SH-SY5Y (cell line): ENCODE measurements at regions not wholly inside any gene's neighbourhood (a gene's known extent, or its start where the extent isn't known, plus 50 kb on each side); places are given as distances from the start of the nearest gene placed in this dataset.

ENCODE experiments used
- GATA2 ChIP-seq: IDR thresholded peaks from 2 replicates; pipeline ENCODE4 v1.6.1; 2011; ENCODE audit warnings: mild to moderate bottlenecking, low read depth, low read length
- GATA3 ChIP-seq: IDR thresholded peaks from 2 replicates; pipeline ENCODE4 v1.6.1; 2011; ENCODE audit warnings: low read depth, mild to moderate bottlenecking, low read length, moderate library complexity

DNA sequence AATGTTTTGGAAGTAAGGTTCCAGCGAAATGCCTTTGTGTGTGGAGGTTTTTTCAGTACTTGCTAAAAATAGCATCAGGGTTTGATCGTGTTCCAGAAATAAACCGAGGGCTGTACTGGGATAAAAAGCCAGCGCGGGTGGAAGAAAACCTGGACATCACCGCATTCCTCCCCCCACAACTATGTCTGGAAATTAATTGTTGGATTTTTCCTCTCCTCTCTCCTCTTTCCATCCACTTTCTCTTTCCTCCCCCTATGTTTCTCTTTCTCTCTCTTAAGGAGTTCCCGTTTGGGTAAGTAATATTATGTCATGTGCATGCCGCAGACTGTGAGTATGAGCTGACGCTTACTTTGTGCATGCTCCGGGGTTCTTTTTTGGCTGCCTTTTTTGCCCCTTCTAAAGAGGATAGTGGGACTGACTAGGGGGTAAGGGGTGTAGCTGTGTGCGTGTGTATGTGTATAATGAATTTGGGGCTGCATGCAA, 104.2 kb upstream of the HSD17B12 start:
- TF ChIP-seq GATA2 (no peak), GATA3 (no peak)
